IPS-NIHi7 (cell line): ENCODE measurements at regions not wholly inside any gene's neighbourhood (a gene's known extent, or its start where the extent isn't known, plus 50 kb on each side); places are given as distances from the start of the nearest gene placed in this dataset.

Source experiments
- DNase-seq: peaks from one replicate; pipeline ENCODE4 v3.0.0; 2012; ENCODE audit warnings: mixed read lengths; ENCODE audit errors: extremely low spot score

GRCh38 chr7:118013252-118014010, 140.2 kb upstream of the CTTNBP2 start:
- DNase-seq, result no peak

- no peak for DNase-seq
Measured at GRCh38 chr7:118022546-118022945, 149.3 kb upstream of the CTTNBP2 start.

GRCh38 chr7:118026791-118027190, 153.6 kb upstream of the CTTNBP2 start:
- DNase-seq, result no peak

GRCh38 chr7:118028226-118028625, 155.0 kb upstream of the CTTNBP2 start:
- no peak for DNase-seq

GRCh38 chr7:118029826-118030422, 154.0 kb upstream of the LSM8 start:
- no peak for DNase-seq

- no peak for DNase-seq
Measured at GRCh38 chr7:118033273-118033672, 150.7 kb upstream of the LSM8 start.

GRCh38 chr7:118039963-118040489, 143.9 kb upstream of the LSM8 start:
- DNase-seq, result no peak

GRCh38 chr7:118040562-118040961, 143.4 kb upstream of the LSM8 start:
- no peak for DNase-seq

- no peak for DNase-seq
Measured at GRCh38 chr7:118041251-118041878, 142.6 kb upstream of the LSM8 start.

GRCh38 chr7:118045629-118046028, 138.3 kb upstream of the LSM8 start:
- DNase-seq, result no peak

- no peak for DNase-seq
Measured at GRCh38 chr7:118046086-118046485, 137.9 kb upstream of the LSM8 start.

GRCh38 chr7:118046801-118047200, 137.2 kb upstream of the LSM8 start:
- no peak for DNase-seq

- DNase-seq, result no peak
Measured at GRCh38 chr7:118052336-118052735, 131.6 kb upstream of the LSM8 start.

GRCh38 chr7:118053353-118053752, 130.6 kb upstream of the LSM8 start:
- no peak for DNase-seq

GRCh38 chr7:118054529-118054928, 129.4 kb upstream of the LSM8 start:
- DNase-seq, result no peak

- DNase-seq, result no peak
Measured at GRCh38 chr7:118055647-118056046, 128.3 kb upstream of the LSM8 start.

- no peak for DNase-seq
Measured at GRCh38 chr7:118057404-118057803, 126.6 kb upstream of the LSM8 start.

GRCh38 chr7:118059209-118059608, 124.8 kb upstream of the LSM8 start:
- DNase-seq, result no peak

- DNase-seq, result no peak
Measured at GRCh38 chr7:118060692-118061091, 123.3 kb upstream of the LSM8 start.

GRCh38 chr7:118061386-118061785, 122.6 kb upstream of the LSM8 start:
- no peak for DNase-seq

- no peak for DNase-seq
Measured at GRCh38 chr7:118072893-118073674, 110.9 kb upstream of the LSM8 start.

GRCh38 chr7:118075936-118076335, 108.0 kb upstream of the LSM8 start:
- no peak for DNase-seq
